Peyer's patch (tissue), 4 donors: ENCODE measurements at regions not wholly inside any gene's neighbourhood (a gene's known extent, or its start where the extent isn't known, plus 50 kb on each side); places are given as distances from the start of the nearest gene placed in this dataset.

Experiments
- DNase-seq, 3 donors: peaks; one replicate each; pipeline ENCODE4 v3.0.0-alpha.2; 2017 to 2019
- H3K27ac ChIP-seq, 4 donors: fragments of 200-600 bp; sonication (generic); one replicate each; pipeline ENCODE4 v1.5.1; 2016 to 2019
- H3K27me3 ChIP-seq, 2 donors: fragments of 200-600 bp; sonication (generic); one replicate each; pipeline ENCODE4 v1.5.1; 2019
- H3K36me3 ChIP-seq, 3 donors: fragments of 200-600 bp; sonication (generic); one replicate each; pipeline ENCODE4 v1.5.1; 2016 to 2019
- H3K4me1 ChIP-seq, 4 donors: fragments of 200-600 bp; sonication (generic); one replicate each; pipeline ENCODE4 v1.5.1; 2016 to 2019
- H3K4me3 ChIP-seq, 4 donors: fragments of 200-600 bp; sonication (generic); 1 replicate in 3 of 4; 2 replicates in 1 of 4; pipeline ENCODE4 v1.5.1; 2016 to 2019; ENCODE audit warnings: mild to moderate bottlenecking in 1 of 4
- H3K9me3 ChIP-seq, 4 donors: fragments of 200-600 bp; sonication (generic); one replicate each; pipeline ENCODE4 v1.5.1; 2016 to 2019; ENCODE audit warnings: mild to moderate bottlenecking in 1 of 4
- CTCF ChIP-seq, 6 experiments: fragments of 450-650 bp in 4 of 6; fragments of 200-600 bp in 2 of 6; sonication (generic) in 1 of 6; IDR thresholded peaks; one replicate each; pipeline ENCODE4 v1.5.1; 2017 to 2019; ENCODE audit warnings: antibody characterized with exemption in 6 of 6, mild to moderate bottlenecking in 3 of 6, moderate library complexity in 1 of 6
- POLR2A ChIP-seq, 2 donors: fragments of 450-650 bp; IDR thresholded peaks; one replicate each; pipeline ENCODE4 v1.5.1; 2017; ENCODE audit warnings: antibody characterized with exemption in 2 of 2, mild to moderate bottlenecking in 2 of 2, moderate library complexity in 2 of 2

- TF ChIP-seq CTCF (IDR thresholded peaks at IDR 0.05) = no peak
- TF ChIP-seq POLR2A (IDR thresholded peaks at IDR 0.05) = no peak
- no peaks in the 10 kb centered on the region for H3K36me3 ChIP-seq
- no peak for DNase-seq
- no peaks in the 10 kb centered on the region for H3K4me1 ChIP-seq
- no peak overlapping the region for H3K4me3 ChIP-seq
- no peaks in the 10 kb centered on the region for H3K9me3 ChIP-seq
- no peaks in the 10 kb centered on the region for H3K27me3 ChIP-seq
- no peak overlapping the region for H3K27ac ChIP-seq
Observed at GRCh38 chr16:52618753-52619497, 72.0 kb upstream of the TOX3 start.

GRCh38 chr16:52617591-52617990, 70.6 kb upstream of the TOX3 start:
- Histone ChIP-seq H3K4me3 (no peak overlapping the region), H3K36me3 (no peaks in the 10 kb centered on the region), H3K9me3 (no peaks in the 10 kb centered on the region), H3K4me1 (peaks cover 0 to under 1% (median 0%) of the 10 kb centered on the region in 4 donors), H3K27ac (no peak overlapping the region), H3K27me3 (no peaks in the 10 kb centered on the region)
- DNase-seq = no peak
- TF ChIP-seq CTCF (IDR thresholded peaks at IDR 0.05) (no peak), POLR2A (IDR thresholded peaks at IDR 0.05) (no peak)

- no peak for DNase-seq
- H3K27me3 ChIP-seq = no peaks in the 10 kb centered on the region
- no peak overlapping the region for H3K27ac ChIP-seq
Observed at GRCh38 chr16:52613508-52613907, 66.6 kb upstream of the TOX3 start.

GRCh38 chr16:52611817-52612673, 65.1 kb upstream of the TOX3 start:
- H3K36me3 ChIP-seq = no peaks in the 10 kb centered on the region
- H3K27ac ChIP-seq = peak overlapping the region in 3 of 4 donors; percentile 12 to 75 (median 39)
- H3K4me1 ChIP-seq = peaks cover 0 to 10% (median 0%) of the 10 kb centered on the region in 4 donors
- TF ChIP-seq CTCF (IDR thresholded peaks at IDR 0.05) = peak in 1 of 6 experiments; percentile 3
- TF ChIP-seq POLR2A (IDR thresholded peaks at IDR 0.05) = no peak
- H3K27me3 ChIP-seq = no peaks in the 10 kb centered on the region
- no peaks in the 10 kb centered on the region for H3K9me3 ChIP-seq
- peak overlapping the region in 2 of 4 donors; percentile 15 to 31 for H3K4me3 ChIP-seq
- peak in 1 of 3 donors; percentile 71 for DNase-seq

More at GRCh38 chr16:52613508-52613907, 66.6 kb upstream of the TOX3 start:
- Histone ChIP-seq H3K4me1 (peaks cover 0 to 10% (median 0%) of the 10 kb centered on the region in 4 donors), H3K9me3 (no peaks in the 10 kb centered on the region), H3K4me3 (no peak overlapping the region), H3K36me3 (no peaks in the 10 kb centered on the region)
- TF ChIP-seq CTCF (IDR thresholded peaks at IDR 0.05) (no peak), POLR2A (IDR thresholded peaks at IDR 0.05) (no peak)

- Histone ChIP-seq H3K27ac (no peak overlapping the region), H3K27me3 (no peaks in the 10 kb centered on the region), H3K36me3 (no peaks in the 10 kb centered on the region), H3K9me3 (no peaks in the 10 kb centered on the region), H3K4me1 (peaks cover 0 to 5% (median 0%) of the 10 kb centered on the region in 4 donors), H3K4me3 (no peak overlapping the region)
- peak in 2 of 3 donors; percentile 63 to 71 for DNase-seq
- TF ChIP-seq POLR2A (IDR thresholded peaks at IDR 0.05) (no peak), CTCF (IDR thresholded peaks at IDR 0.05) (no peak)
Observed at GRCh38 chr16:52603015-52603414, 56.1 kb upstream of the TOX3 start.
